ENCODE measurements at regions not wholly inside any gene's neighbourhood (a gene's known extent, or its start where the extent isn't known, plus 50 kb on each side); places are given as distances from the start of the nearest gene placed in this dataset.

DNA sequence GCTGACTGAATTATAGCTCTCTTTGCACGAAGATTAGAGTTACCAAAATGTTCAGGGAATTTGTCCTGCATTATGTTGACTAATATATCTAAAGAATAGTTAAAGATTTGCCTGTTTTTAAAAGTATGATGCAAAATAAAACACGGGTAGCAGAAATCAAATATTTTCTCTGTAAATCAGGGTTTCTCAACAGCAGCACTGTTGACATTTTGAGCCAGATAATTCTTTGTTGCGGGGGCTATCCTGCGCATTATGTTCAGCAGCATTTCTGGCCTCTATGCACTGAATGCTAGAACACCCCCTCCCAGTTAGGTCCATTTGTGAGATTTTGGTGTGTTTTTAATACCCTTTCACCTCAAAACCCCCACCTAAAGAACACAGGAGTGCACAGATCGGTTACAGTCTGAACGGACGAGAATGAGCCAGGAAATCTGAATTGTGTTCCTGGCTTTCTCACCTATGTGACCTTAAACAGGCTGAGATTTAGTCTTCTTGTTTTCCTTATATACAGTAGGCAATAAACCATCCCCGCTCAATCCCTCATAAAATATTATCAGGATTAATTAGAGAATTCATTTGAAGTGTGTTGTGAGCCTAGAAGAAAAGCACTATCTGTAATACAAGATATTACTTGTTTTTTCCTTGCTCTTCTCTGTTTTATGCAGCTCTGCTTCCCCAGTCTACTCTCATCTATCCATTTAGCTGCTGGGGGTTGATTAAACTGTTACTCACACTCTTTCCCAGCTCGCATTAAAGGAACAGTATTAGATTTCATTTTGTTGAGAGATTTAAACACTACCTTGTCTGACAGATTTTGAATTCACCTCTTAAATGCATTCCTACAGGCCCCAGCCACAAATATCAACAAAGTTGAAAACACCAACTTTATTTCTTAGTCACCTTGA is 247.5 kb upstream of the GOLIM4 start:
- no peak for DNase-seq
- intact Hi-C loops (cut with DNase I): no loop called here

DNA sequence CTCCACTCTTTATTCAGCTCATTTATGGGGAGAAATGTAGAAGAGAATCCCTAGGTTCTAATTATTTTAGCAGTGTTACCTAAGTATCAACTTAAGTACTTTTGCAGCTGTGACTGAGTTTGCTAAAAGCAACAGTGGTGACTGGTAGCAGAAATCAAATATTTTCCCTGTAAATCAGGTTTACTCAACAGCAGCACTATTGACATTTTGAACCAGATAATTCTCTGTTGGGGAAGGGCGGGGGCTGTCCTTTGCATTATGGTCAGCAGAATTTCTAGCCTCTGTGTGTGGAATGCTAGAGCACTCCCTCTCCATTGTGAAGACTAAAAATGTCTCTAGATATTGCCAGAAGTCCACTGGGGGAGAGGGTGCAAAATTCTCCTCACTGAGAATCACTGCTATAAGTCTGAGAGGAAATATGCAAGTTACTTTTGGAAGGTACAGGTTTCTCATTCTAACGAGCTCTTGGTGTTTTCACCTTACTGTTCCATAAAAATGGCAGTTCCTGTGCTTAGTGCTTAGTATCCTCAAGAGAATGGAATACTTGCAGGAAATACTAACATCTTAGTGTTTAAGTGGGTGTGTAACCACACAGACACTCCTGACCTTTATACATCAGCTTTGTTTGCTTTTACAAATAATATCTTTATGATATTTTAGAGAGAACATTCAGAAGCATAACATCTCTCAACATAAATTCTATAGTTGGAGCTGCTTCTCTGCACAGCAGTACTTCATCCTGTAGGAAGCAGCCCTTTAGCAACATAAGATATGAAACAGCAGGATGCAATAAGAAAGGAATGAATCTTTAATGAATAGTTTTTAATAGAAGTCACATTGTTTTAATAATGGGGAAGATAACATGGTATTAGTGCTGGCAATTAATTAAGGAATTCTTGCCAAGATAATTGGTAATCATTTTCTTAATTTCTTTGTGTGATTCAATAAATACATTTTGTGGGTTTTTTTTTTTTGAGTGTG is 246.5 kb upstream of the GOLIM4 start:
- intact Hi-C loops (cut with DNase I): no loop called here
- DNase-seq: no peak

DNA sequence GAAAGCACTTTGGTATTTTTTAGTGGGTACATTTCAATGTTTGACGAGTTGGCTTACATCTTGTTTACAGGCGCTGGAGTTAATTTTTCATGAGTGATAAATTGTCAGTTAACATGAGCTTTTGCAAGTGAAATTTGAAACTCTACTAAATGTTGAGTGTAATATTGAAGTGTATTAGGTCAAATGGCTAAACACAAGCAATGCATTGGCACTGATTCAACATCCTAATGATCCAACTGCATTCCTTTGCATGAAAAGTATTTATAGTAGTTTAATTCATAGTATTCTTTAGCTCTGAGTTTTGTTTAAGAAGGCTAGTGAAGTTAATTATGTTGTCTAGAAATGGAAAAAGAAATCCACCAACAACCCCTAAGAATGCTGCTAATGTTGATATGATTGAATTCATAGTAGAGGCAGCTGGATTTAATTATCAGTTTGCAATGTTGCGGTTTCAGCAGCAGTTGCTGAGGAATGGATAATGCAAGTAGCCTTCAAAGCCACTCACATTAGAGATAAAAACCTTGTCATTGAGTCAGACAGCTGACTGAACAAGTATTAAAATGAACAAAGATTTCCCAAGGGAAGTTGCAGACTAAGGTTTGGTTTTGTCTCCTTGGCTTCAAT is 245.6 kb upstream of the GOLIM4 start:
- no peak for DNase-seq
- intact Hi-C loops (cut with DNase I): no loop called here

DNA sequence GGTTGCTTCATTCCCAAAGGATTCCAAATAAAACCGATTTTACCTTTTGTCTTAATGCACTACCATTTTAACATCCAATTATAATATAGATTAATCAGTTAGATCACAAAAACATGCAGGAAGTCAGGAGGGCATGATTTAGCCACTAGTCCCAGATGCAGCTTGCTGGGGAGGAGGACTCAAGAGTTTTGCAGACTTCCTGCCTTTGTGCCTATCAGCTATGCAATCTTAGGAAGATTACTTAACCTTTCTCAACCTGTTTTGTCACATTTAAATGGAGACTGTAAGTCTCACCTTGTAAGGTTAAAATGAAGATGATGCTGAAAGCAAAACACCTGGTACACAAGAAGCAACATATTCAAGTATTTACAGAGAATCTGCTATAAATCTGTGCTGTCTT is 242.4 kb upstream of the GOLIM4 start:
- no peak for DNase-seq
- intact Hi-C loops (cut with DNase I): no loop called here

DNA sequence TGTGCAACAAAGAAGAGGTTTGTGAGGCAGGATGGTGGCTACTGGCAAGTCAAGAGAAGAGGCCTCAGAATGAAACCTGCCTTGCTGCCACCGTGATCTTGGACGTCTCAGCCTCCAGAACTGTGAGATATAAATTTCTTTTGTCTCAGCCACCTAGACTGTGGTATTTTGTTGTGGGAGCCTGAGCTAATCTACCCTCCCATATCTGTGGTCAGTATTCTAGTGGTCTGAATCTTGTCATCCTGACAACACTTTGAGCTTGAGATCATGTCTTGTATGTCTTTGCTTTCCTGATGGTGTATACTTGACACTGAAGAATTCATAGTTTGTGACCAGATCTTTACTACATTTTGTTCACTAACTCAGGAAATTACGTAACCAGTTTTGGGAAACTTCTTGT is 240.6 kb upstream of the GOLIM4 start:
- DNase-seq: no peak
- intact Hi-C loops (cut with DNase I): no loop called here

DNA sequence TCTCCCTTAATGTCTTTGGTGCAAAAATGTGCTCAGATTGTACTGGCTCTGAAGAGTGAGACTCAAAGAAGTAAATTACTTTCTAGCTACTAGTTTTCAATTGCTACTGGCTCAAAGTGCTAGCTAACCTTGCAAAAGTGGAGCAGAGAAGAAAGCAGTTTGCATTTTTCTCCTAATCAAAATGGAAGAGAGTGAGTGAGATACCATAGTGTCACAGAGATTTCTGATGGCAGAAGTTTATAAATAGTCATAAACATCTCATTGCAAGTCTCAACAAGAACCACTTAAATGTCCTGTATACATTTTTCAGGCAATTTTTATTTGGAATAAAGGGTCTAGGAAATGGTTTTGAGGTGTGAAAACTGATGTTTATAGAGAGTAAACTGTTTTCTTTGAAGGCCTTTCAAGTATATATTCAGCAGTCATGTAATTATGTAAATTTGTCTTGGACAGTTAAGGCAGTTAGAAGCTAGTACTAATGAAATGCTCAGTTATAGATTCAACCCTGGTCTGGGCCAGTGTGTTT is 237.7 kb upstream of the GOLIM4 start:
- intact Hi-C loops (cut with DNase I): no loop called here
- DNase-seq: no peak

DNA sequence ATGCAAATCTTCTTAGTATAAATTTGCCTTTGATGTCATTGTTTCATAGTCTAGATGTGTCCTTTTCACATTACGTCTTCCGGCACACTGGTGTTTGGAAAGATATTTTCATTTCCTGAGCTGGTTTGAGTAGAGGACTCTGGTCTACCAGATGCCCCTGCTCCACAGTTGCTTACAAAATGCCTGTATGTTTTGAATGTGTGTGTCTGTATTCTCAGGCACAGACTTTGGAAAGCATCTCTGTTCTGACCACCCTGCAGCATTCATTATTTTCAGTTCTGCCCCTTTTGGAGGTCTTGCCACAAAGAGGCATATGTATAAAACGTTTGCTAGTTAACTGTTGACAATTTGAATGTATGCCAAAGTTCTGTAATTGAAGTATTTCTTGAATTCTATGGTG is 236.0 kb upstream of the GOLIM4 start:
- intact Hi-C loops (cut with DNase I): no loop called here
- no peak for DNase-seq

DNA sequence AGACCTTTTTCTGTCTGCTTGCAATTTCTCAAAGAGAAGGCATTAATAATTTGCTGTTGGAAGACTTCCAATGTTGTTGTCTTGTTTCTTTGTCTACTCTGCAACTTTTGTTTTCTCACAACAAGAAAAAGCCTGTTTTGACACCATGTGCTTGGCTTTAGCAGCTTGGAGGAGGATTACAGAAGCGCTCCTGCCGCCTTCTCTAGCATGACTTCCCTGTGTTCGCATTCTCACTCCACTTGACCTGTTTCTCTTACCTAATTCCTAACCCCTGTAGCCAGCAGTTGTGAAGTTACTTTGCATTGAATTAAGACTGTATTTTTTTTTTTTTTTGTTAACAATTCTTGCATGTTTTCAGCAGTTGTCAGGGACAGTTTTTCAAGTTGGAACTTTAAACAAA is 235.3 kb upstream of the GOLIM4 start:
- DNase-seq: no peak
- intact Hi-C loops (cut with DNase I): no loop called here

DNA sequence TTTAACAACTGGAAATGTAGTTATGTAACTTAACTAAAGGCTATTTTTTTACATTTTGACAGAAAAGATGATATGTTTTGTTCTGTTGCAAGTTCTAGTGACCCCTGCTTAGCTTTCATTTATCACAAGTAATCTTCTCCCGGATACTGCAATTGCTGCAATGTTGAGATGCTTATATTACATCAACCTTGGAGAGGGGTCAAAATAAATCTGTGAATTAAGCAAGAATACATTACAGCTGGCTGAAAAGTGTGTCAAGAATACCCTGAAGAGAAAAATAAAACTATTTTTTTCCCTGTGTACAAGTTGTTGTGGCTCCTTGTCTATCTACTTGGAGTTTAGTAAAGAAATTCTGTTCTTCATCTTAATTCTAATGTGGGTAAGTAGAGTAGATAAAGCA is 232.1 kb upstream of the GOLIM4 start:
- DNase-seq: no peak

DNA sequence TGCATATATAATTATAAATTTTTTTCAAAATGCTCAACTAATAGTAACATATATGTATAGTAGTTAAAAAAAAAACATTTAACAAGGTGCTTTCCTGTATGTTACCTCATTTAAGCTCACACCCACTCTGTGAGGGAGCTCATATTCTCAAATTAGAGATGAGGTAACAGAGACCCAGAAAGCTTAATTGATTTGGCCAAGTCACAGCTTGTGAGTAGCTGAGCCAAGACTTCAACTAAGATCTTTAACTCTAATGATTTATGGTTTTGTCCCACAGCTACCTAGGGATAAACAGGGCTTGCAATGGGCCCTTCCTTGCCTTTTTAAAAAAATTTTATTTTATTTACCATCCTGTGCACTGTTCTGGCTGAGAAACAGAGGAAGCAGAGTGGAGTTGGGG is 230.0 kb upstream of the GOLIM4 start:
- DNase-seq: no peak
- intact Hi-C loops (cut with DNase I): no loop called here

More for the DNA sequence above, 232.1 kb upstream of the GOLIM4 start:
- intact Hi-C loops (cut with DNase I): no loop called here

DNA sequence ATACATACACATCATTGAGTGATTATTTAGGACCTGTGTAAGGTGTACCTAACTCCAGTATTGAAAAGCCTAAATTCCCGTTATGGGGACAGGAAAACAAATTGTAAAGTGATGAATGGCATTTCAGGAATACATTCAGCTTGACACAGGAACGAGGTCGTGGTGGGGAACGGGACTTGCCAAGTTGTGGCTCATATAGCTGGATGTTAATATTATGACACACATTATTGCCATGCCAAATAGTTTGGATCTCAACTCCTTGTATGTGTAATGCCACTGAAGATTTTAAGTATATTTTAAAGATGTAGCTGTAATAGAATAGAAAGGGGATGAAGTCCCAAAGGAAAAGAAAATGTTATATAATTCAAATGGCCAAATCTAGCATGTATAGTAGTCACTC is 227.2 kb upstream of the GOLIM4 start:
- intact Hi-C loops (cut with DNase I): no loop called here
- no peak for DNase-seq

DNA sequence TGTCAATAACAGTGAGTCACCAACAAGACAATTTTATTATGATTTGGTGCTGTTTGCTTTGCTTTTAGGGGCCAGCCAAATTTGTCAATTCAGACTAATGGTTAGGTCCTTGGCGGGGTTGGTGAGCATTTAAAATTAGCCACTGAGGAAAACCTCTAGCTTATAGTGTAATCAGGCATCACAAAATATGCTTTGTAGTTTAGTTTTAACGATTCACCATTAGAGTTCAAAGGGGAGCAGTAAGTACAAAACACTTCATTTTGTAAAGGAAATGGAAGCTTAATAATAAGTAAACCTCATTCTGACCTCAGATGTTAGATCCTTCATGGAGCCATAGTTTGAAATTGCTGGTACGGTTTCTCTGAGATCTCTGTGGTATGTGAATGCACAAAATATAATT is 218.4 kb upstream of the GOLIM4 start:
- intact Hi-C loops (cut with DNase I): no loop called here
- no peak for DNase-seq

DNA sequence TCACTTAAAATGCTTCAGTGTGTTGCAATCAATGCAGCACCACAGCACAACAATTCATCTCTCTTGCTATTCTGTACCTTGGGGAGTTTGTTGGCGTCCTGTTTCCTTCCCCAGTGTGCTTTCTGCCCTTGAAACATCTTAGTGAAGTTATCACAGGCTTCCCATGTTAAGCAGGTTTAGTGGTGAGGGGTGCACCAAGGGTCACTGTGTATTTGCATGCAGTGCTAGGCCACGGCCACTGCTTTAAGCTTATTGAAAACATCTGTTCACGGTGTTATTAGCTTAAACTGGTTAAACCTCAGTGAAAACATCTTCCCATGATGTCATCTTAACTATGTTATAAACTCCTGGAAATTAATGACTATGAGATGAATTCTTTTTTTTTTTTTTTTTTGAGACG is 217.3 kb upstream of the GOLIM4 start:
- intact Hi-C loops (cut with DNase I): no loop called here
- DNase-seq: no peak

DNA sequence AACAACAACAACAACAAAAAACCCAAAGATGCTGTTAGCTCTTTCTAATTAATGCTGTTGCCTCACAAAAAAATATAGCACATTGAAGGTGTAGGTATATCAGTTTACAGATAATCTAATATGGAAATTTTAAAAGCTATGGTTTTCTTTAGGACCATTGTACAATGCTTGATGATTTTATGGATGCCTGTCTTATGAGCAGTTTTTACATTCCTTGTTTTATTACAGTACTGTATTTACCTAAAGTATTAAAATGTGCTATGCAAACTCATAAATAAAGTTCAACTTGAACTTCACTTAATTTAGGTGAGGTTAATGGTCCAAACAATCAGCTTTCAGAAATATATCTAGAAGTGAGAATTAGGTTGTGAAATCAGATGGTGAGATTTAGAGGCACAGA is 212.2 kb upstream of the GOLIM4 start:
- no peak for DNase-seq
- intact Hi-C loops (cut with DNase I): no loop called here

DNA sequence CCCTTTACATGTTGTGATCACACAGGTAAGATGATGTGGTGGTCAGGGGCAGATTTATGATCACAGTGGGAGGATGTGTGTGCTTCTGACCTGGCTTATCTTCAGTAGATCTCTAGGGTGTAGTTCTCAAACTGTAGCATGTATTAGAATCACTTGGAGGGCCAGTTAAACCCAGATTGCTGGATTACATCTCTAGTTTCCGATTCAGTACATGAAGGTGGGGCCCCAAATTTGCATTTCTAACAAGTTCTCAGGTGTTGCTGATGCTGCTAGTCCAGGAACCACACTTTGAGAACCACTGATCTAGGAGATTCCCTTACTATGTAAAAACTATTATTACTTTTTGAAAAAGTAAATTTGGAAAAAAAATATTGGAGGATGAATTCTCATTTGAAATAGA is 199.3 kb upstream of the GOLIM4 start:
- no peak for DNase-seq

DNA sequence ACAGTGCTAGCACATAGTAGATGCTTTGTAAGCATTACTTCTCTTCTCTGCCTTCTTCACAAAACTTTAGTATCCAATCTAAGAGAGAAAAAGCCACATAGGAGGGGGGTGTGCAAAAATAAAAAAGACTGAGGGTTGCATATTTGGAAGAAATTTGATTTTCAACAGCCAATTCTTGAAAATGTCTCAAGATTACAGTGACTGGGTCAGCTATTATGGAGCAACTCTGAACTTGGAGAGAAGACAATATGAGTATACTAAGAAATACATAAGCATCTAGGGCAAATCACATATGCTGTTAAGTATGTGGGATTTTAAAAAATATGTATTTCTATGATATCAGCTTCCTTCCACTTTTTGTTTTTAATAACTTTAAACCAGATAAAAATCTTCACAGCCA is 196.6 kb upstream of the GOLIM4 start:
- no peak for DNase-seq
- intact Hi-C loops (cut with DNase I): no loop called here

More for the DNA sequence above, 199.3 kb upstream of the GOLIM4 start:
- intact Hi-C loops (cut with DNase I): no loop called here

DNA sequence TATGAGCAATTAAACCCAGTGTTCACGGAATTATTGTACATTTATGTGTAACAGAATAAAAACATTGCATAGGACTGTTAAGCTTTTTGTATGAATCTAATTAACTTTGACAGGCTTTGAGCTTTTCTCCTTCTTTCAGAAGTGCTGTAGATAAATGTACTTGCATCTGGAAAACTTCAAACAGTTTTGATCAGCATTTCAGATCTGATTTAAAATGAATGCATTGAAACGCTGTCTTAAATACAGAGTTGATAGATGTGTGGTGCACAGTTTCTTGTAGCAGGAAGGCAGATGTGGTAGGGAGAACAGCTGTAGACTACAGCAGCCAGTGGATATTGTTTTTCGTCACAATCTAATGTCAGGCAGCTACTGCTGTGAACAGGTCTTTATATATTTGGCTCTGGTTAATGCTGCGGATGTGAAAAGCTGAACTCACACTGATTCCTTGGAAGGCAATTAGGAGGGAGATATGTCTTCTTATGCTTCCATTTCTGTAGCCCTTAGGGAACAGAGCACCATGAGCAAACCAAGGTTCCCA is 193.8 kb upstream of the GOLIM4 start:
- no peak for DNase-seq
- intact Hi-C loops (cut with DNase I): no loop called here

DNA sequence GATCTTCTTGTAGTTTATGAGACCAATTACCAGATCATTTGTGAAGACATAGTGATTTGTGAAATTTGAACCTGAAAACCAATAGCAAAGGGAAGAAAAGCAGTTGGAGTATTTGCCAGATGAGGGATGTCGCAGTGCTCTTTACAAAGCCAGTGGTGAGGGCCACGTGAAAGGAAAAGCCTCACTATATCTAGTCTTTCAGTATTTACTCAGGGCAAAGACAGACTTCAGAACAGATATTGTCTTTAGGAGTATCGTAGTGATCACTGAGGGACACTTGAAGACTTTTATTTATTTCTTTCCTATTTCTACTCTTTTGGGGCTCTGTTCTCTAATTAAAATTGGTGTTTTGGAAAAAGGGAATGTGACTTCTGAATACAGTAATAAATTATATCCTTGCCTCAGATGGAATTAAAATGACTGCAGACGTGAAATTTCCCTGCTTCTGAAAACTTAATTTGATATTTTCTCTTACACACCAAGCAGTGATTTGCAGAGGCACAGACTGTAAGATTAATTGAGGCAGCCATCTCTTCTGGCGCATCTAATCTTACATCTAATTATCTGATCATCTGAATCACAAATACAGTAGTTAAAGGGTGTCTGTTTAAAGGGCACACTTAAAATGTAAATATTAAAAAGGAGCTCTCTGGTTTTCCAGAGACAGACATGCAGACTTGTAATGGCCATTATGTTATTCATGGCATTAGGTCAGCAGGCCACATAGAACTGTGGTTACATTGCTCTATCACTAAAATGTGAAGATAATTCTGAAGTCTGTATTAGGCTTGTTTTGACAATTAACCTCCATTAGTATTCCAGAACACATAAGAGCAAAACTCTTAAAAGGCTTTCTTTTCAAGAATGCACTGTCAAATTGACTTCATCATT is 193.0 kb upstream of the GOLIM4 start:
- intact Hi-C loops (cut with DNase I): no loop called here
- no peak for DNase-seq

DNA sequence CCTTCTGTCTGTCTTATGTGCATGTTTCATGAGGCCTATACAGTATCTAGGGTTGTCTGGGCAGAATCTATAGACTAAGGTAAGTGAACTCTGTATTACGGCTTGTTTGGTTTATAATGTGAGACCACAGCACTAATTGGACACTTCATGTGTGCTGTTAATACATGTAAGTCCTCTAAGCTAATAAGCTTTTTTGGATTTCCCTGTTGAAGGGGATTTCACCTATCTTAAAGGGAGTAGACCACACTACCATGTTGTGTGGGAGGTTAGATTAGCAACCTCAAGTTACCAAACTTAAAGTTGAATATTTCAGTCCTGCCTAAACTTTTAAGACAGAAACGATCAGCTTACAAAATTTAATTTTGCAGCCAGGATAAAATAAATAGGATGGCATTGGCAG is 189.8 kb upstream of the GOLIM4 start:
- intact Hi-C loops (cut with DNase I): no loop called here
- no peak for DNase-seq

DNA sequence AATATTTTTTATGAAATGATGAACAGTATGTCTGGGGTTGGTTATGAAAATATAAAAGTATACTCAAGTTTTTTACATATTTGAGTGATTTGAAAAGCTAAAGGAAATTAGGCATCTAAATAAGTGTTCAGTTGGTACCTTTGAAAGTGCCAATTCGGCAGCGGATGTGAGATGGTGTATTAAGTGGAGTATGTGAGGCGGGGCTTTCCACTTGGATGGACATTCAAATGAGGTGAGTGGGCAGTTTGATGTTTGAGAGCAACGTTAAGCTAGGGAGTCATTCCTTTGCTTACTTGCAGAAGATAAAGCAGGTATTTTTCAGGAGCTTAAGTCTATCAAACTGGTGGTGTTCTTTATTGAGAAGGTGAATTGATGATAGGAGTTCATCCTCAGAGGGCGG is 189.0 kb upstream of the GOLIM4 start:
- intact Hi-C loops (cut with DNase I): no loop called here
- no peak for DNase-seq
